NCI-H2107 treated with DMSO at 0.1 percent for 48 hours (cell line): ENCODE measurements at regions not wholly inside any gene's neighbourhood (a gene's known extent, or its start where the extent isn't known, plus 50 kb on each side); places are given as distances from the start of the nearest gene placed in this dataset.

Experiments
- DNase-seq: peaks from one replicate; lab custom pipeline; 2025; ENCODE audit not compliant: unreplicated experiment; lab: John Stamatoyannopoulos, UW

- no peak for DNase-seq
These were observed 196.1 kb upstream of the CTAGE1 start for GRCh38 chr18:22613788-22614187.

- DNase-seq: no peak
These were observed 205.8 kb upstream of the CTAGE1 start for GRCh38 chr18:22623513-22623912.

DNA sequence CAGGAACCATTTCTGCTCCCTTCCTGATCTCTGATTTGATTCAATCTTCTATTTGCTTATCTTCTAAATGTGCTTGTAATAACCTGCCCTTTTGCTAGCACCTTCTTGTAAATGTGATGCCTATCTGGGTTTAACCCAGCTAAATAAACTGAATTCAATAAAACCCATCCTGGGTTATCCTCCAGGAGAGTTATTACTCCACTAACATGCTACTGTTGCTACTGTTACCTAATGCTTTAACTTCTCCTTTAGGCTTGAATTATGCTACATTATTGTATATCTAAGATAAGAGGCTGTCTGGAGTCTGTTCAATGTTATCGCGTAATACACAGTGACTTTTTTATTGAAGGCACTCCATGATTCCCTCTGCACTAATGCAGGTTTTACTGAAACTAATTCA, 206.5 kb upstream of the CTAGE1 start:
- no peak for DNase-seq

- no peak for DNase-seq
These were observed 207.7 kb upstream of the CTAGE1 start for GRCh38 chr18:22625406-22625805.

DNA sequence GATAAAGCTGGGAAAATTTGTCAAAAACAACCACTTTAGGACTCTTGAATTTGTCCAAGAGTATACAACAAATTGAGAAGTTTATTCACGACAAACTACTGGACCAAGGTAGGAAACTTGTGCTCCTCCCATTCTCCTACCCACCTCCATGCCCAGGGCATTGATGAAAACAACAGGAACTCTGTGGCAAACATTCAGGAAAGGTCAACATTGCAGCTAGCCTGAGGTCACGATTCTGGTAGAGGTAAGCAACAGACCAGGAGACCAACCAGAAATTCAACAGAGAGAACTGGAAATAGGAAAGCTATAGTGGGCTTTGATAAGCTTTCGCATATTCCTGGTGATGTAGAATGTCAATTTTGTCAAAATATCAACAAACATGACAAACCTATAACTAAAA, 209.1 kb upstream of the CTAGE1 start:
- no peak for DNase-seq

- no peak for DNase-seq
These were observed 209.8 kb upstream of the CTAGE1 start for GRCh38 chr18:22627506-22627905.

GRCh38 chr18:22628795-22629510, 211.2 kb upstream of the CTAGE1 start:
- DNase-seq: no peak

GRCh38 chr18:22630980-22631379, 213.3 kb upstream of the CTAGE1 start:
- DNase-seq: no peak

GRCh38 chr18:22632191-22632590, 214.5 kb upstream of the CTAGE1 start:
- no peak for DNase-seq

GRCh38 chr18:22634464-22634863, 216.7 kb upstream of the CTAGE1 start:
- no peak for DNase-seq

- no peak for DNase-seq
These were observed 220.1 kb upstream of the CTAGE1 start for GRCh38 chr18:22637787-22638186.

- no peak for DNase-seq
These were observed 221.3 kb upstream of the CTAGE1 start for GRCh38 chr18:22639026-22639463.

DNA sequence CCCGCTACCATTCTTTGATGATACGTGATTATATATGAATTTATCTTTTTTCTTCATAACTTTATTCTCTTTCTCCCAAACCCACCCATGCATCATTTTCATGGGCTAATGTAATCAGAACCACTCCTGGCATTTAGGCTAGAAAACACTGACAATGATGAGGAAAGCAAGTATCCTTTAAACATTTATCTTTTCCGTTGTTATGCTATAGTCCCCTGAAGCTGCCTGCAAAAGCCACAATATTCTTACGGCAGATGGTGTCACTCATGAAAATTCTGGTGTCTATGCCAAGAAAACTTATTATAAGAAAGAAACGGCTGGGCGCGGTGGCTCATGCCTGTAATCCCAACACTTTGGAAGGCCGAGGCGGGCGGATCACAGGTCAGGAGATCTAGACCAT, 221.8 kb upstream of the CTAGE1 start:
- DNase-seq: no peak

DNA sequence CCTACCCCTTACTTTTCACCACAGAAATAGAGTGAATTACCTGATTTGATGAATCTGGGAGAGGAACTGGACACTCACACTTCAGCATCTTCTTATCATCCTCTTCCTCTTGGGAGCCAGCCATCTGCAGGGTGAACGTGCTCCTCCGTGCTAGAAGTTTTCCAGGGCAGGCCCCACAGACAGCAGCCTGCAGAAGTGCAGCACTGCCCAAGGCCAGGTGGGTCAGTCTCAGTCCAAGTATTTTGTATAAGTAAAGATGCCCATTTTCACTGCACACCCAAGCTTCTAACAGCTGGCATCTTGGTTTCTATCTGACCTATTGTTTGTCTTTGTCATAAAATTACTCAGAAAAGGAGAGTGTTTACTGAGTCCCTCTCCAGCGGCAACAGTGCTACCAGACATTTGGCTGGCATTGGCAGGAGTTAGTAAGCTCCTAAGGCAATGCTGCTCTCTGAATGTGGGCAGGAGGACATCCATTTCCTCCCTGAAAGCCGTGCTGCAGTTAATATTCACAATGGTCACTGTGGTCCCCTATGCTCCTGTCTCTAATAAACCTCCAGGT, 222.6 kb upstream of the CTAGE1 start:
- DNase-seq: no peak

DNA sequence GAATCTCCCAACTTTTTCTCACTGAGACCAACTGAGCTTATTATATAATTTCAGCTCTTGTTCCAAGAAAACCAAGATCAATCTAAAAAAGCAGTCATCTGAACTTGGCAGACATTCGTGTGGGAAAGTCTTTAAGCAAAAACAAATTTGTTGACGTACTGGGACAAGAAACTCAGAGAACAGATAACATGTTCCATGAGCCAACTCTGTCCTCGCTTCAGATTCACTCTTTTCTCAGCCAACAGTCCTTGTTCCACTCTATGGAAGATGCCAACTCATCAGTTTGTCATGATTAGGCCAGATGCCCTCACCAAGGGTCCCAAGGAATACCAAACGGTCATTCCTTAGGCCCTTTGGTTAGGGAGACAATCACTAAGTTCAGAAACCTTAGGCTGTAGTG, 224.2 kb upstream of the CTAGE1 start:
- DNase-seq: no peak

- DNase-seq: no peak
These were observed 226.0 kb upstream of the CTAGE1 start for GRCh38 chr18:22643731-22644130.

- no peak for DNase-seq
These were observed 232.5 kb upstream of the CTAGE1 start for GRCh38 chr18:22650247-22650646.

GRCh38 chr18:22657619-22658018, 239.9 kb upstream of the CTAGE1 start:
- no peak for DNase-seq

DNA sequence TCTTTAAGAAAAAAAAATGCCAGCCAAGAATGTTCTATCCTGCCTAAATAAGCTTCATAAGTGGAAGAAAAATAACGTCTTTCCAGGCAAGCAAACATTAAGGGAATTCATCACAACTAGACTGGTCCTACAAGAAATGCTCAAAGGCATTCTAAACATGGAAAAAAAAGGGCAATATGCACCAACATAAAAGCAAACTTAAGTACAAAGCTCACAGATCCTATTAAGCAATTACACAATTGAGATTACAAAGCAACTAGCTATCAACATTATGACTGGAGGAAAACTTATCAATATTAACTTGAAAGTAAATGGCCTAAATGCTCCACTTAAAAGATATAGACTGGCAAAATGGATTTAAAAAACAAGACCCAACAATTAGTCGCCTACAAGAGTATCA, 240.6 kb upstream of the CTAGE1 start:
- no peak for DNase-seq

DNA sequence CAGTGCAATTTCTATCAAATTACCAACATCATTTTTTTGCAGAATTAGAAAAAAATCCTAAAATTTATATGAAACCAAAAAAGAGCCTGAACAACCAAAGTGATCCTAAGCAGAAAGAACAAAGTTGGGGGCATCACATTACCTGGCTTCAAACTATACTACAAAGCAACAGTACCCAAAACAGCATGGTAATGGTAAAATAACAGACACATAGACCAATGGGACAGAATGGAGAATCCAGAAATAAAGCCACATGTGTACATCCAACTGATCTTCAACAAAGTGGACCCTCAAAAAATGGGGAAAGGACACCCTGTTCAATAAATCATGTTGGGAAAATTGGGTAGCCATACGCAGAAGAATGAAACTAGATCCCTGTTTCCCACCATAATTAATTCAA, 245.7 kb upstream of the CTAGE1 start:
- no peak for DNase-seq

DNA sequence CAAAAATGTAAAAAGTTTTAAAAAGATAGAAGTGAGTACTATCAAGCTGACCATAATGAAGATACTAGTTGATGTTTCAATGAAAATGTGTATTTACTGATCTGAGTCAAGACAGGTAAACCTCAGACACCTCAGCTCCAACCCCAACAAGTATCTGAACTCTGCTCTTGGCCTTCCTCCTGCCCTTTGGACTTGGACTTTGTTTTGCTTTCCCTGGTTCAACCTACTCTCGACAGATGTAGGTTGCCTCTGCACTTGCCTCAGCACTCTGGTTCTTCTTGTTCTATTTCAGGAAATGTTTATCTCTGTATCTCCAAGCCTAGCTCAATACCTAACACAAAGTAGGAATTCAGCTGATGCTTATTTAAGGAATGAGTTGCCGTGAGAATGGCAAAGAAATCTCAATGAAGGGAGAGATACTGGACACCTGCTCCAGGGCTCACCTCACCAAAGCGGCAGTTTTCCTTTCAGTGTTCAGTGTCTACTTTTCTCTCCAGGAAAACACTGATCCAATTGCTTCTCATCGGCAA, 248.8 kb upstream of the CTAGE1 start:
- no peak for DNase-seq

DNA sequence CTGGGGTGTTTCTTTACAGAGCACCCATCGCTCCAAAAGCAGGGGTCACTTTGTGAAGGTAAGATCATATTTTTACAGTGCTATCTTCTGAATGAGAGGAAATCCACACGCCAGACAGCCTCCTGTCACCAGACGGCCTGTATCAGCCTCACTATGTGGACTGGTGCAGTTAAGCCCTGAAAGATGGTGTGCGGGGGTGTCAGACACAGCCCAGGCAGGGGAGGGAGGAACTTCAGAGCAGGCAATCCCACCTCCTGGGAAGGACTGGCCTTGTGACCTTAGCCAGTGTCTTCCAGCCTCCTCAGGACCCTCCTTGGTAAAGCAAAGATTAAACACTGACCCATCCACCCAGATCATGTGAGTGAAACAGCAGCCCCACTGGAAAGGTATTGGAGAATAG, 249.4 kb upstream of the CTAGE1 start:
- DNase-seq: no peak
